Liver (tissue), 3 donors: ENCODE measurements at regions not wholly inside any gene's neighbourhood (a gene's known extent, or its start where the extent isn't known, plus 50 kb on each side); places are given as distances from the start of the nearest gene placed in this dataset.

ENCODE experiments used
- HNF4G ChIP-seq: IDR thresholded peaks from 2 replicates; pipeline ENCODE4 v1.6.1; 2016; ENCODE audit warnings: antibody characterized with exemption
- JUND ChIP-seq, 2 donors: IDR thresholded peaks; 2 replicates each; pipeline ENCODE4 v1.6.1; 2016; ENCODE audit warnings: antibody characterized with exemption in 2 of 2
- SP1 ChIP-seq: IDR thresholded peaks from 2 replicates; pipeline ENCODE4 v1.6.1; 2018; ENCODE audit warnings: antibody characterized with exemption, mild to moderate bottlenecking
- YY1 ChIP-seq: IDR thresholded peaks from 2 replicates; pipeline ENCODE4 v1.6.1; 2016; ENCODE audit warnings: antibody characterized with exemption, mild to moderate bottlenecking
- TF ChIP-seq, protein P1 (sequence below): fragments of 150-350 bp; IDR thresholded peaks from 2 replicates; pipeline ENCODE4 v1.5.1; 2017; ENCODE audit warnings: improper control_type of control experiment, low read depth, low read length; ENCODE audit not compliant: missing input control
- TF ChIP-seq, protein P2 (sequence below): IDR thresholded peaks from 2 replicates; pipeline ENCODE4 v1.6.1; 2016; ENCODE audit warnings: antibody characterized with exemption, mild to moderate bottlenecking
- donor health status: healthy.
- donor health status: healthy.

DNA sequence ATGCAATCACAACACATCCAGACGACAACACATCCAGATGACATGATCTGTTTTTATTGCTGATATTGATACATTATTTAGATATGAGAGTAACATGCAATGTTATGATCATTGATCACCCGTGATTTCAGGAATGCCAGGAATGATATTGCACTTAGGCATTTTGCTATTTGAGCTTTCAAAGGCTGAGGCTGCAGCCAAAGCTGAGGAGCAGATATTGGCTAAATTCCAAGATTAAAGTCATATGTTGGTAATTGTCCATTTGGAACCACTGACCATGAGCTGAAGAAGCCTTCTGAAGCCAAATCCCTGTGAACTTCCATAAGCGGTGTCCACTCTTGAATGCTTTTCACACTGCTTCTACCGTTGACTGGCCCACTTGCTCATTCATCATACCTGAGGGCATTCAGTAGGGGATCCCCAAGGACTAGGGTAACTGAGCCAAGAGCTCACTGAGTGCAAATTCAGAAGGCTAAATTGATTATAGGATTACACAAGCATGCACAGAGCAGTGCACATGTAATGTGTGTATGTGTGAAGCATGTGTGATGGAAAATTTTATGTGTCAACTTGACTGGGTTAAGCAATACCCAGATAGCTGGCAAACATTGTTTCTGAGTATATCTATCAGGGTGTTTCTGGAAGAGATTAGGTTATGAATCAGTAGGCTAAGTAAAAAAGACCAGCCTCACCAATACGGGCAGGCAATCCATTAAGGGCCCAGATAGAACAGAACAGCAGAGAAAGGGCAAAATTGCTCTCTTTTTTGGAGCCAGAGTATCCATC lies 92.1 kb upstream of the PLAAT1 start:
- TF ChIP-seq, protein P1, sequence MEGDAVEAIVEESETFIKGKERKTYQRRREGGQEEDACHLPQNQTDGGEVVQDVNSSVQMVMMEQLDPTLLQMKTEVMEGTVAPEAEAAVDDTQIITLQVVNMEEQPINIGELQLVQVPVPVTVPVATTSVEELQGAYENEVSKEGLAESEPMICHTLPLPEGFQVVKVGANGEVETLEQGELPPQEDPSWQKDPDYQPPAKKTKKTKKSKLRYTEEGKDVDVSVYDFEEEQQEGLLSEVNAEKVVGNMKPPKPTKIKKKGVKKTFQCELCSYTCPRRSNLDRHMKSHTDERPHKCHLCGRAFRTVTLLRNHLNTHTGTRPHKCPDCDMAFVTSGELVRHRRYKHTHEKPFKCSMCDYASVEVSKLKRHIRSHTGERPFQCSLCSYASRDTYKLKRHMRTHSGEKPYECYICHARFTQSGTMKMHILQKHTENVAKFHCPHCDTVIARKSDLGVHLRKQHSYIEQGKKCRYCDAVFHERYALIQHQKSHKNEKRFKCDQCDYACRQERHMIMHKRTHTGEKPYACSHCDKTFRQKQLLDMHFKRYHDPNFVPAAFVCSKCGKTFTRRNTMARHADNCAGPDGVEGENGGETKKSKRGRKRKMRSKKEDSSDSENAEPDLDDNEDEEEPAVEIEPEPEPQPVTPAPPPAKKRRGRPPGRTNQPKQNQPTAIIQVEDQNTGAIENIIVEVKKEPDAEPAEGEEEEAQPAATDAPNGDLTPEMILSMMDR, result no peak
- TF ChIP-seq JUND (IDR thresholded peaks at IDR 0.05), result no peak
- TF ChIP-seq, protein P2, sequence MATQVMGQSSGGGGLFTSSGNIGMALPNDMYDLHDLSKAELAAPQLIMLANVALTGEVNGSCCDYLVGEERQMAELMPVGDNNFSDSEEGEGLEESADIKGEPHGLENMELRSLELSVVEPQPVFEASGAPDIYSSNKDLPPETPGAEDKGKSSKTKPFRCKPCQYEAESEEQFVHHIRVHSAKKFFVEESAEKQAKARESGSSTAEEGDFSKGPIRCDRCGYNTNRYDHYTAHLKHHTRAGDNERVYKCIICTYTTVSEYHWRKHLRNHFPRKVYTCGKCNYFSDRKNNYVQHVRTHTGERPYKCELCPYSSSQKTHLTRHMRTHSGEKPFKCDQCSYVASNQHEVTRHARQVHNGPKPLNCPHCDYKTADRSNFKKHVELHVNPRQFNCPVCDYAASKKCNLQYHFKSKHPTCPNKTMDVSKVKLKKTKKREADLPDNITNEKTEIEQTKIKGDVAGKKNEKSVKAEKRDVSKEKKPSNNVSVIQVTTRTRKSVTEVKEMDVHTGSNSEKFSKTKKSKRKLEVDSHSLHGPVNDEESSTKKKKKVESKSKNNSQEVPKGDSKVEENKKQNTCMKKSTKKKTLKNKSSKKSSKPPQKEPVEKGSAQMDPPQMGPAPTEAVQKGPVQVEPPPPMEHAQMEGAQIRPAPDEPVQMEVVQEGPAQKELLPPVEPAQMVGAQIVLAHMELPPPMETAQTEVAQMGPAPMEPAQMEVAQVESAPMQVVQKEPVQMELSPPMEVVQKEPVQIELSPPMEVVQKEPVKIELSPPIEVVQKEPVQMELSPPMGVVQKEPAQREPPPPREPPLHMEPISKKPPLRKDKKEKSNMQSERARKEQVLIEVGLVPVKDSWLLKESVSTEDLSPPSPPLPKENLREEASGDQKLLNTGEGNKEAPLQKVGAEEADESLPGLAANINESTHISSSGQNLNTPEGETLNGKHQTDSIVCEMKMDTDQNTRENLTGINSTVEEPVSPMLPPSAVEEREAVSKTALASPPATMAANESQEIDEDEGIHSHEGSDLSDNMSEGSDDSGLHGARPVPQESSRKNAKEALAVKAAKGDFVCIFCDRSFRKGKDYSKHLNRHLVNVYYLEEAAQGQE, result no peak
- no peak for TF ChIP-seq YY1
- TF ChIP-seq SP1, result no peak
- no peak for TF ChIP-seq HNF4G
